SHP77 treated with DMSO at 0.1 percent for 48 hours (cell line): ENCODE measurements at regions not wholly inside any gene's neighbourhood (a gene's known extent, or its start where the extent isn't known, plus 50 kb on each side); places are given as distances from the start of the nearest gene placed in this dataset.
"Not testable (repeated sequence)": the region's sequence is repeated elsewhere in the genome, so short reads cannot be mapped to it uniquely, and the experiment has no call there.

ENCODE experiments used
- DNase-seq: peaks from one replicate; lab custom pipeline; 2025; lab: John Stamatoyannopoulos, UW

DNA sequence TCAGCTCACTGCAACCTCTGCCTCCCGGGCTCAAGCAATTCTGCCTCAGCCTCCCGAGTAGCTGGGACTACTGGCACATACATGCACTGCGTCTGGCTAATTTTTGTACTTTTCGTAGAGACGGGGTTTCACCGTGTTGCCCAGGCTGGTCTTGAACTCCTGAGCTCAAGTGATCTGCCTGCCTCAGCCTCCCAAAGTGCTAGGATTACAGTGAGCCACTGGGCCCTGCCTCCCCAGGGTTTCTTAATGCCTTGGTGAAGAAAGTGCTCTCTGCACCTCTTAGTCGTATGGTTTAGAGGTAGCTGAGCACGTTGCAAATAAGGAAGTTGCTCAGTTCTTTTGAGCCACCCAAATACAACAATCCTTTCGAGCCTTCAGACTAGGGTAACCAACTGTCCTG, 1098.5 kb downstream of the TBC1D22A start:
- not testable (repeated sequence) for DNase-seq

DNA sequence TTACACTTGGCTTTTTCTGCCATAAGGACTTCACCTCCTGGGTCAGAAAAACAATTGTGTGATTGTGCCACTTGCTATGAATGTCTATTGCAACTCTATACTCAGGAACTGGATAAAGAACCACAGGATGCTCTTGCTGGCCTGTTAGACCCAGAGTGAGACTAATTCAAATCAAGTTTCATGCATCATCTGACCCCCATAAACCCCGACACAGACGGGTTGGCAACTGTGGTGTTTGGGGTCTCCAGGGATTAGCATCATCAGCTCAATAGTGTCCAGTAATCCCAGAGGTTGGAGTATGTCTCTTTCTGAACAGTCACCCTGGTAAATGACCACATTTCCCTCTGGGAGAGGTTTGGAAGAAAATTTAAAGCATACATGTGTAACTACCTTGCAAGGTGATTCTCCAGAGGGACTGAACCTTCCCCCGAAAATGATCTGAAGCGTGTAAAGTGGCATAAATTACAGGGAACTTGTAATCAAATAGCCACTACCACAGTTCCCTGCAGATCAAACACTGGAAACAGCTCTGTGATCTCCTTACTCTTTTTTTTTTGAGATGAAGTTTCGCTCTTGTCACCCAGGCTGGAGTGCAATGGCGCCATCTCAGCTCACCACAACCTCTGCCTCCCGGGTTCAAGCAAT, 1097.6 kb downstream of the TBC1D22A start:
- no peak for DNase-seq

DNA sequence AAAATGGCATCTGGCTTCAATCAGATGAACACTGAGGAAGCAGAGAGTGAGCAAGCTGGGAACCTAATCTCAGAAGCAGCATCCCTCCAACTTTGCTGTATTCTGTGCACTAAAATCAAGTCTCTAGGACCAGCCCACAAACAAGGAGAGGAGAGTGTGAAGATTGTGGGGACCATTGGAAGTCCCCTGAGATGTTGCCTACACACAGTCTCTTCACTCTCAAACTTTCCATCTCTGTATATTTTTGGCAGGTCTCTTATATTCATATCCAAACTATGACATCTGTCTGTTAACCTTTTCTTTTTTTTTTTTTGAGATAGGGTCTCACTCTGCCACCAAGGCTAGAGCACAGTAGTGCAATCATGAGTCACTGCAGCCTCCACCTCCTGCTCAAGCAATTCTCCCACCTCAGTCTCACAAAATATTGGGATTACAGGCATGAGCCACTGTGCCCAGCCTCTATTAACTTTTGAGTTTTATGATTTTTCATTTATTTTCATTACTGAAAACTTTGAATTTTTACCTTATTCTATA, 1096.4 kb downstream of the TBC1D22A start:
- no peak for DNase-seq

DNA sequence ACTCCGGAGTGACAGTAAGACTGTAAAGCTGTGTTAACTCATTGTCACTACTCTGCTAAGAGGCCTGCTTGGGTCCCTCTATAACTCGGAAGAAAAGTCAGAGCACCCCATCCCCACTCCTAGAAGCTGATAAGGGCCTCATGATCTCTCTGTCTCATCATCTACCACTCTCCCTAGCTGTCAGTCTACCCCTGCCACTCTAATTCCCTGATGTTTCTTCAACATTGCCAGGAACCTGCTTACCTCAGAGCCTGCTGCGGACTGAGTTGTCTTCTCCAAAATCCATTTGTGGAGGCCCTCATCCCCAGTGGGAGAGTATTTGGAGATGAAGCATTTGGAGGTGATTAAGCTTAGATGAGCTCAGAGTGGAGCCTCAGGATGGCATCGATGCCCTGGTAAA, 1092.2 kb downstream of the TBC1D22A start:
- no peak for DNase-seq

DNA sequence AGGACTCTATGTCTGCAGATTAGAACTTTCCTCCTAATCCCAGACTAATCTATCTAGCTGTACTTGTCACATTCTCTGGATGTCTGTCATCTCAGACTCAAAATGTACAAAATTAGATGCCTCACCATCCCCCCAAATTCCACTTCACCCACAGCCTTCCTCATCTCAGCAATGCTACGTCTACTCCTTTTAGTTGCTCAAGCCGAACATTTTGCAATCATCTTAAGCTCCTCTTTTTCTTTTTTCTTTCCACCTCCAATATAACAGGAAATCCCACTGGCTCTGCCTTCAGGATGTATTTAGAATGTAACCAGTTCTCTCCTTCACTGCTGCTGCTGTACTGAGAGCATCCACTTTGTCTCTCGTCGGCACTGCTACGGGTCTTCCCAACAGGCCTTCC, 1091.8 kb downstream of the TBC1D22A start:
- DNase-seq: no peak

DNA sequence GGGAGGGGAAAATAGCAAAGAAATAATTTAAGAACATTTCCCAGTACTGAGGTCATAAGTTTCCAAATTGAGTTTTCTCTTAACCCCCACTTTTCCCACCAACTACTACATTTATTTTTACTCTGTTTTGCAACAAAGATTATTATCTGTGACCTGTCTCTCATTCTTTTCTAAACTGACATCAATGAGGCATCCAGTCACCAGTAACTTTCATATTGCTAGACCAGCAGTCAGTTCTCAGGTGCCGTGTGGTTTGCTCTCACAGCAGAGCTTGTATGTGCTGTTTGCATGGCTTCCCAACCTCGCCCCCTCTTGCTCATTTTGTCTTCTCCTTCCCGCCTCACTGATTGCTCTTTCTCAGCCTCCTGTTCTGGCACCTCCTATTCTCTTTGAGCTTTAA, 1091.3 kb downstream of the TBC1D22A start:
- DNase-seq: no peak

DNA sequence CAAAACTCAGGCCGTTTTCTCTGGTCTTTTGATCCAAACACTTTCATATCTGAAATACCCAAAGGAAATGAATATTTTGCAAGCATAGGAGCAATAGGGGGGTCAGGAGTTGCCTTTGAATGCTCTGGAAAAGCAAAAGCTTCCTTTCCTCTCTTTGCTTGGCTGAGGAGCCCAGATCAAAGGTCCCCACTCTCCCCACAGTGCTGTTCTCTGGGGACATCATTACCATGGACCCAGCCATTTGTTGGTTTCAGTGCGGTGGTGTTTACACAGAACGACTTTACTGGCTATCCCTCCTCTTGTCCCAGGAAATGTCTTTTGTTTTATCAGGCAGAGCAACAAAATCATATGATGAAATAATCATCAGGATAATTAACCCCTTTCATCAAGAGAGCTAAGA, 1089.1 kb downstream of the TBC1D22A start:
- DNase-seq: no peak

DNA sequence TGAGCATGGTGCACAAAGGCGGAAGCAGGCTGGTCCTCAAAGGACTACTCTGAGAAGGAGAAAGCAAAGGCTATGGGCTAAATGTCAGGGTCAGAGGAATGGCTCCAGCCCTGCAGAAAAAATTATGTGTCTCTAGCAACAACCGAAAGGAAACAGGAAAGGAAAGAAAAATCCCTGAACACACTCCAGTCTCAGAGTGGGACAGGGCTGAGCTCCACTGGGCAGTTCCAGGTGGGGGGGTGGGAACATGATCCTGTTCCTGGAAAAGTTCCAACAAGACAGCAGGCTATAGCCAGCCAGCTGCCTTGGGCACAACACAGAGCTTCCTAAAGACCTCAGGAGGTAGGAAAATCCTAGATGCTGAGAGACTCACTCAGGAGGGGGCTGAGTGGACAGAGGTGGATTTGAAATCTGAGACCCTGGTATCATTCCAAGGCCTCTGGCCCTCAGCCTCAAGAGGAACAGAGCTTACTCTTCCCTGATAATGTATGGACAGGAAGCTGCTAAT, 1088.2 kb downstream of the TBC1D22A start:
- DNase-seq: peak; percentile 39

DNA sequence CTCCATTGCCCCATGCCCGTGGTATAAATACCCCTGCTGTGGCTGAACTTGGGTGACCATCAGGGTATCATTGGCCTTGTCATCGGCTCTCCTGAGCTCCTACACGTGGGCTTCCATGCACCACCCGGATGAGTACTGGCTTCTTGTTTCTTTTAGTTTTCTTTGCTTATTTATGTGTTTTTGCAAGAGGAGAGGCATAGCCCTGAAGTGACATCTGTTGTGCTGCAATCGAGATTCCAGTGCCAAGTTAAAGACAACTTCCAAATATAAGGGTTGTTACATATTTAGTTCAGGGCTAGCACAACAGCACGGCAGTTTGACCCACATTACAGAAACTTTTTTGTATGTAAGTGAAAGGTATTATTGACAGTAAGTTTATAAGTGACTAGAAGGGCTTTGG, 1087.1 kb downstream of the TBC1D22A start:
- no peak for DNase-seq

DNA sequence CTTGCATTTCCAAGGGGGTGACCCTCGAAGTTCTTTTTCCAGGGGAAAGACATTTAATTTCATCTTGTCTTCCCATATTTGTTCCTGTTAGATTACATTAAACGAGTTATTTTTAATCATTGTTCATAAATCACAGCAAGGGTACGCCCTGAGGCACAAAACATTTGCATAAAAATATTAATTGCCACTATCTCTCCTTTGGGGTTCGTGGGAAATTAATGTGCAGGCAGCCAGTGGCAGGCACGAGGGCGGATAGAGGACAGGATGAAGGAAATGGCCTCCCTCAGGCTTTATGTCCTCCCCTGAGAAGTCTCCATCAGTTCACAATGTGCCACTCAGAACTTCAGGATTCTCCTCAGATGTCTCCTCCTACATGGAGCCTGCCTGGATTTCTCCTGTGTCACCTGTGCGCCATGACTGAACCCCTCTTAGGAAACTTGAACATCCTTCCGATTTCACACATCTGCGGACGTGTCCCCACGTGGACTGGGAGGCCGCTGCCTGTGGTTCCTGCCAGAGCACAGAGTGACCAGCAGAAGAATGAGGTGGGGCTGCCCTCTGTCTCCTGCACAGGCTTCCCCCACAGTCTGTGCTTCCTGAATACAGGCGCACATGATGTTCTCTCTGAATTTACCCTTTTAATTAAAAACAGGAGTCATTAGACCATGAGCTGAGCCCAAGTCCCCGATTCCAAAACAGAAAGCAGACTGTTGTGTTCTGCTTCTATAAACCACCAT, 1085.9 kb downstream of the TBC1D22A start:
- no peak for DNase-seq

DNA sequence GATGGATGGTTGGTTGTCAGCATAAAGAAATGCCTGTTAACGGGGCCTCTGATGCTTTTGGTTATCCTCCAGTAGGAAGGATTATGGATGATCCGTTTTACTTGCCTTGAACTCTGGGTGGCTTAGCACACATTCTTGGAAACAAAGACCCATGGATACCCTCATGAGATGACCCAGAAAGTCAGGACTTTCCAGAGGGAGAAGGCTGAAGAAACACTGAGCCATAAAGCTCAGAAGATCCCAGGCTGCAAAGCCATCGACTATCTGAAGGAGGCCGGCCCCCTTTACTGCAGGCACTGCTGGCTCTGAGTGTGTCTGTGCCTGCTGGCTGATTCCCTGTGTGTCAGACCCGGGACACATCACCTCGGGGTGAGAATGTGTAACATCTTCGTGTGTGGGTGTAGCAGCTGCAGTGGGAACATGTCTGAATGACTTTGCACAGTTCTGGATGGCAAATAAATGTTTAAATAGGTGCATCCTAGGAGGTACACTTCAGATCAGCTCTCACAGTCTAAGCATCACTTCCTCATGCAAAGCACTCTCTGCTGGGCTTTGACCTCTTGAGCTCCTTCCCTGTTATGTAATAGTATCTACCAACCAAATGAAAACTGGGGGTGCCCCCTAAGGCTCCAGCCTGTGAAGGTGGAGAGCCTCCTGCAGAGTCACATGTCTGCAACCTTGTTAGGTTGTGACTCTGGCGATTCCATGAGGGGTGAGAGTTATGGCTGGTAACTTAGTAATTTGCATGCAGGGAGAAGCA, 1084.9 kb downstream of the TBC1D22A start:
- DNase-seq: no peak

DNA sequence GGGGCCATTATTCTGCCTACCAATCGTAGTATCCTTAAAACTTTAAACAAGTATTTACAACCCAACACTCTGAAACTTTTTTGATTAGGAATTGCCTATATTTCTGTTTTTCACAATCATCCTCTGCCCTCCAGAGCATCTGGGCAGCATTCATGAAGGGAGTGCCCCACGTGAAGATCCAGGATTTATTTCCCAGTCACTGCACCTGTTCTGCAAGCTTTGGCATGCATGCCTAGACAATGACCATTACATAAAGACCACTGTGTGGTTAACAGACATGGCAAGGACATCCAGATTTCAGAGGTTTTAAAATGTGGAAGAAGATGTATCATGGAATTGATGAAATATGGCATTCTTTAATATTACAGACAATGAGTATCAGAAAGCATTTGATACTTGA, 1083.8 kb downstream of the TBC1D22A start:
- DNase-seq: no peak

DNA sequence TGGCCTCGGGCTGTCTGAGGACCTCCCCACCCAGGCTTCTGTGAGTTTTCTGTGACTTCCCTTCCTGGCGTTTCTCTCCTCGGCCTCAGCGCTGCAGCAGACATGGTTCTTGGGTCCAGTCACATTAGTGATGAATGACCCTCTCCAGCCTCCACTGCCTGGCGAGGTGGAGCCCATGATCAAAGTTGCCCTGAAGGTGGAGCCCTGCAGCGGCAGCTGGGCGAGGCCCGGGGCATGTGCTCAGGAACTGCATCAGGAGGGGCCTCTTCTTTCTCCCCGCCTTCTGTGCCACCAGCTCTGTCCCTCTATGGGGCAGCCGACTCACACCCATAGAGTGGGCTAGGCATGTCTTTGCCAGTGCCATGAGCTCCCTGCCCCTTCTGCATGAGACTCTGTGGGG, 1079.7 kb downstream of the TBC1D22A start:
- no peak for DNase-seq

DNA sequence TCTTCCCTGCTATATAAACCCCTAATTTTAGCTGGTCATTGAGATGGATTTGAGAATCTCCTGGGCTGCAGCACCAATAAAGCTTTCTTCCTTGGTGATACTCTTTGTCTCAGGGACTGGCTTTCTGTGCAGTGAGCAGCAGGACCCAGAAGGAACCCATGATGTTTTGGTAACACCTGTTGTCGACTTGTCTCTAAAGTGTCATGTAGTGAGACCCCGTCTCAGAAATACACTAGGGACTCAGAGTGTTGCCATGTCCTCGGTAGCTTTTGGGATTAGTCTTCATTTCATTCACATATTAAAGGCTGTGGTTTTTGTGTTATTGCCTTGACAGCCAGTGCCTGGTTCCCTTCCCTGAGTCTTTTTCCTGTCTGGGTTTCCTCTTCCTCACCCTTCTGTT, 1078.7 kb downstream of the TBC1D22A start:
- no peak for DNase-seq

DNA sequence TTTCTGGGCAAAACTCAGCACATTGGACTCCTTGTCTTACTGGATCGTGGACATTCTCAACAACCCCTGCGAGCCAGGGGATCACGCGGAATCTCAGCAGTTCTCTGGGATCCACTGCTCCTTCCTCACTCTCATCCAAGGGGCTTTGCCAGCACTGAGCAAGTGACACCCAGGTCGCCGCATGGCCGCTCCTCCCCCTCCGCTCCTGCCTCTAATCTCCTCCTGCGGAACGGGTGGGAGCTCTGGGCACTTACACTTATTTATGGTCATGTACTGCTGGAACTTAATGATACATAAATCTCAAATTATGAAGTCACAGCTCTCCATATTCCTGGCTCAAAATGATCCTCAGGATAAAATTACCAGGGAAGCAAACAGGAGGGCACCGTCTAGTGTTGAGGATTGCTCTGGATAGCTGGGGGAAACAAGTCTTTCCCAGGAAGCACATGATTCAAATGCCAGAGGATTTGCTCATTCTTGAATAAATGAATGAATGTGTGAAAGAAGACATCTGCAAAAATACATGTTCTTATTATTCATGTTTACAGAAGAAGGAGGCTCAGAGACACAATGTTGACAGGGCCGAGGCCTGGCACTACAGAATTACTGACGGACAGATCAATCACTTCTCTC, 1077.3 kb downstream of the TBC1D22A start:
- DNase-seq: no peak

DNA sequence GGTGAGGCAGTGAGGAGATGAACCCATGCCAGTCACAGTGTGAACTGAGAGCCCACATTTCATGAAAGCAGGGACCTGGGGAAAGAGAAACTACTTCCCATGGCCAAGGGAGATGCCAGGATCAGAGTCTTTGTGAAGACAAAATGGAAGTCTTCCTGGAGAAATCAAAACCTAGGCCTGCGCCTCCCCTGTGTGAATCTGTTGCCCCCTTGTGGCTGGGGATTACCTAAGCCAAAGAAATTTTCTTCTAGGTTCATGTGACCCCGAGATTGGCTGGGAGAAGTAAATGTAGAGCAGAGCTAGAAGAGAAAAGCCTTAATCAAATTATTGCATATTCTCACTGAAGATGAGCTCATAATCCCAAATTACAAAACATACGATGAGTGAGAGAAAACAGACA, 1075.3 kb downstream of the TBC1D22A start:
- DNase-seq: no peak

DNA sequence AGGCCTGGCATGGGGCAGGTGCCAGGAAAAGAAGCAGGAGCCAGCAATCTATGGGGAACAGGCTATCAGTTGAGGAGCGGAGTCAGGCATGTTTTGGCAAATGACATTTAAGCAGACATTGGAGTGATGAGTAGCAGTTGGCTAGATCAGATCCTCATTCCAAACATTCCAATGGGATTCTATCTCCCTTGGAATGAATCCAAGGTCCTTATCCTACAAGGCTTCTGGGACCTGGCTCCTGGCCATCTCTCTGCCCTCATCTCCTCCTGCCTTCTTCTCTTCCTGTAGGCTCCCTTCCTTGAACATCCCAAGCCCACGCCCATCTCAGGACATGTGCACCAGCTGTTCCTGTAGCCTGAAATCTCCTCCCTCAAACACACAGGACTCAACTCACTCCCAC, 1074.5 kb downstream of the TBC1D22A start:
- DNase-seq: no peak

DNA sequence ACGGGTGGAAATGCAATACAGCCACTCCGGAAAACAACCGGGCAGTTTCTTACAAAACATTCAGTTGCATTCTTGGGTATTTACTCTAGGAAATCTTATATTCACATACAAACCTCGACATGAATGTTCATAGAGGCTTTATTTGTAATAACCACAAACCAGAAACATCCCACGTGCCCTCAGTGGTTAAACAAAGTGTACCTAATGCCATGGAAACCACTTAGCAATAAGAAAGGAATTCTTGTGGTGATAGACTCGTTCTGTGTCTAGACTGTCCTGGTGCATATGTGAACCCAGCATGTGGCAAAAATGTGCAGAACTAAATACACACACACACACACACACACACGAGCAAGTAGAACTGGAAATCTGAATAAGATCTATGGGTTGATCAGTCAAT, 1073.3 kb downstream of the TBC1D22A start:
- DNase-seq: no peak

DNA sequence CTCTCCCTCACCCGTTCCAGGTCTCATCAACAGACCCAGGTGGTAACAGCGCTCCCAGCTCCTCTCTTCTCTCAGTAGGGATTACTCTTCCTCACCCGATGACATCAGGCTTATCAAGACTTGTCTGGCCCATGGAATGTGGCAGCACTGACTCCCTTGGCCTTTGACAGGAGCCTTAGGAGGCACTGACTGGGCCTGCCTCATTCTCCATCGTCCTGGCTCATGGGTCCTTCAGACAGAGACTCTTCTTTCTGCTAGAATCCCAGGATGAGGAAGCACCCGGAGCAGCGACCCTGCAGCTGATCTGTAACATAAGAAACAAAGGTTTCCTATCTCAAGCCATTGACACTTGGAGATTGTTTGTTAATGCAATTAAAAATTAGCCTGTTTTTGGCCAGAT, 1063.6 kb downstream of the TBC1D22A start:
- DNase-seq: no peak

DNA sequence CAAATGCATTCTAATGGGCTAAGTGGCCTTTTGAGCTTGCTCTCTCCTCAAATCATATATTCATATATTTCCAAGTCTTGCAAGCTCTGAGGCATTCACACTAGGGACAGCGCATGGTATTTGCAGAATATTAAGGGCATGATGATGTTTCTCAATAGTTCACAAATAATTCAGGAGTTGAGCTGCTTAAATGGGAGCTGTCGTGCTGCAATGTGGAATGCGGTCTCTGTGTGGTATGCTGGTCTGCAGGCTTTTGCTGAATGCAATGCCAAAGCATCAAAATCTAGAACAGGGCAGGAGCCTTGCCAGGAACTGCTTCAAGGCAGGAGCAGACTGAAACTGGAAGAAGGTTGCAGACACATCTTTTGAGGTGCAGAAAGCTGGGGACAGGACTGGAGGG, 1060.0 kb downstream of the TBC1D22A start:
- DNase-seq: no peak

DNA sequence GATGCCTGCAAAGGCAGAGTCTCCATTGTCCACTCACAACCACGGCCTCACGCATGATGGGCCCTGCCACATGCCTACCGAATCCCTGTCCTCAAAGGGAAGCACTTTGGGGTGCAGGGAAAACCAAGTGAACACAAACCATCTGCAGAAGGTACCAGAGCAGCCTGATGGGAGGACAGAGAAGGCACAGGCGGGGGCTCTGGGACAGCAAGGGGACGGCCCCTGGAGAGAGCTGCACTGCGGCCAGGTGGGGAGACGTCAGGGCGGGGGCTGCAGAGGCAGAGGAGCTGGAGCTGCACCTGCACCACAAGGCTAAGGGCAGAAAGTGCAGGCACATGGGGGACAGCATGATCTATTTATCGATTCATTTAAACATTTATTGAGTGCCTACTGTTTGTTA, 1056.0 kb downstream of the TBC1D22A start:
- no peak for DNase-seq

DNA sequence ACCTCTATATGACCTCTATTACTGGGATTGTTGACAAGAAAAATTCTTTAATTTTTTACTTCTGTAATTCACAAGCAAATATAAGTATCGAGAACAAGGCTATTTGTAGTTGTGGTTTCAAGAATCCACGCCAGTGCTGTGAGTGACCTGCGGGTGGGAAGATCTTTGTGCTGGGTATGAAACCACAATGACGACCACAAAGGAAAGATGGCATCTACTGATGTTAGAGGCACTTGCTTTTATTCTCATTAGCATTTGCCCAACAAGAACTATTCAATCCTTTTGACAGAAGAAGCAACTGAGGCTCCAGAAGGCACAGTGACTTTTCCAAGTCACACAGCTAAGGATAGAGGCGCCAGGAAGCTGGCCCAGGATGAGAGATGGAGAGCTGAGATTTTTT, 1054.9 kb downstream of the TBC1D22A start:
- DNase-seq: no peak
